ENCODE measurements at regions not wholly inside any gene's neighbourhood (a gene's known extent, or its start where the extent isn't known, plus 50 kb on each side); places are given as distances from the start of the nearest gene placed in this dataset.

- TF ChIP-seq CTCF (IDR thresholded peaks at IDR 0.05), result peak in 2 of 12 donors; percentile 13 to 18
- no peak for TF ChIP-seq POLR2A (IDR thresholded peaks at IDR 0.05)
Observed at GRCh38 chr14:43795600-43796228, 711.4 kb downstream of the FSCB start.
